Hematopoietic multipotent progenitor cell treated with erythropoietin and hydrocortisone succinate and interleukin-3 and kit ligand, for 15 days (in vitro differentiated cells): ENCODE measurements at regions not wholly inside any gene's neighbourhood (a gene's known extent, or its start where the extent isn't known, plus 50 kb on each side); places are given as distances from the start of the nearest gene placed in this dataset.
"Not testable (repeated sequence)": the region's sequence is repeated elsewhere in the genome, so short reads cannot be mapped to it uniquely, and the experiment has no call there.

ENCODE experiments used
- DNase-seq: peaks from one replicate; pipeline ENCODE4 v3.0.0-alpha.2; 2015; ENCODE audit warnings: low spot score

DNA sequence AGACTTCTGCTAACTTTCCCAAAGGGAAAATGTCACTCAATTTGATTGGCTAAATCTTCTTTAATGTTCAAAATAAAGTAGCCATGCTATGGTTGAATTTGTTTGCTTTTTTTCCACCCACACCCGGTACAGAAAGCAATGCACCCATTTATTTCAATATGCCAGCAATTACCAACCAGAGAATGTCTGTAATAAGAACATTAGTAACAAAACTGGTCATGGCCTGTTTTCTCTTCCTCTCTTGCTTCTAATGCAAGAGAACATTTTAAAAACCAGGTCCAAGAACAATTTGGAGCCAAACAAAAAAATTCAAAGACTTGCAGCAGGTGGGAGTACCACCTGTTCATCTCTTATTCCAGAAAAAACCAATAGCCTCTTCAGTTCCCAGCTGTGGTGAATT is 1108.8 kb upstream of the PCDH20 start:
- DNase-seq: no peak

DNA sequence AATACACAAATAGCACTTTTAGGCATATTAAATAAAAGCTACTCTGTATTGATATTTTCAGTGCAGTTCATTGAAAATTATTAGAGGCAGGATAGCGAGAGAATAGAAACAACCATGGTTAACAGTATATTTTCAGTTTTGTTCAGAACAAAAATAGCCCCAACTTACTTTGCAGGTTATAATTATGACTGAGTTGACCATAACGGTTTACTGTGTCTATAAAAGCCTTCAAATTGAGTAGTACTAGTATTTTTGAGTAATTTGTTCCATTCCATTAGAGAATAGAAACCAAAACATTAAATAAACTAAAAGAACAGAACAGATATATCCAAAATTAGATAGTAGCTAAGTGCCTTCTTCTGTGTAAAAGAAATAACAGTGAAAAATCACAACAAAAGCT is 1108.4 kb upstream of the PCDH20 start:
- no peak for DNase-seq

DNA sequence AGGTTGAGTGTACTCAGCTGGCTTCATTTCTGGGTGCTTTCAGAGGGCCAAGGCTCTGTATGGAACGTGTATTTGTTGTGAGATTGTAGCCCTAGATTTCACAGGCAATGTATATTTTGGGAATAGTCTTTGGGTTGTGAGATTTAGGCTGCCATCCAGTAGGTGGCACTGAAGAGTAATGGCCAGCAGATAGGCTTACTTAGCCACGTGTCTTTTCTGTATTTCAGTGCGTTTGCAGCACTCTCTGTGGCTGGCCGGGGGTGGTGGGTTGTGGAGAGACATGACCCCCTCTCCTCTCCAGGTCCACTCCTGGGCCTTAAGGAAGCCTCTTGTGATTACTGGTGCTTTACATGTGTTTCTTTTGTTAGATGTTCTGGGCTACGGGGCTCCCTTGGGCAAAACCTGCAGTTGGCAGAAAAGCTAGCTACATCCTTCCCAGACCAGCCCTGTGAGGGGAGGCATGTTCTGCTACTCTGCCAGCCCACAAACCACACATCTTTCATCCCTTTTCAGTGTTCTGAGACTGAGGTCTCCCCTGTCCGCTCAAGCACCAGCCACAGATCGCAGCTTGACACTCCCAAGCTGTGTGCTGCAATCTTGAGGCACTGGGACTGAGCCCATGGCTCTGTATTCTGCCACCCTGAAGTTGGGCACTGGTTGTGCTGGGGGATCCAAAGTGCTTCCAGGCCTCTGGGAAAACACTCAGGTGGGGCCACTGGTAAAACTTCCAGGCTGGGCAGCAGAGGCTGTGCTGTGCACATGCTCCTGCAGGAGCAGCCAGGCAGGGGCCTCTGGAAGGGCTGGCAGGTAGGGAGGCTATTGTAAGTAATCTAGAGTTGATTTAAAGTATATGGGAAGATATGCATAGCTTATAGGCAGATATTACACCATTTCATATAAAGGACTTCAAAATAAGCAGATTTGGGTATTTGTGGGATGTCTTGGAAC is 1096.8 kb upstream of the PCDH20 start:
- DNase-seq: no peak

DNA sequence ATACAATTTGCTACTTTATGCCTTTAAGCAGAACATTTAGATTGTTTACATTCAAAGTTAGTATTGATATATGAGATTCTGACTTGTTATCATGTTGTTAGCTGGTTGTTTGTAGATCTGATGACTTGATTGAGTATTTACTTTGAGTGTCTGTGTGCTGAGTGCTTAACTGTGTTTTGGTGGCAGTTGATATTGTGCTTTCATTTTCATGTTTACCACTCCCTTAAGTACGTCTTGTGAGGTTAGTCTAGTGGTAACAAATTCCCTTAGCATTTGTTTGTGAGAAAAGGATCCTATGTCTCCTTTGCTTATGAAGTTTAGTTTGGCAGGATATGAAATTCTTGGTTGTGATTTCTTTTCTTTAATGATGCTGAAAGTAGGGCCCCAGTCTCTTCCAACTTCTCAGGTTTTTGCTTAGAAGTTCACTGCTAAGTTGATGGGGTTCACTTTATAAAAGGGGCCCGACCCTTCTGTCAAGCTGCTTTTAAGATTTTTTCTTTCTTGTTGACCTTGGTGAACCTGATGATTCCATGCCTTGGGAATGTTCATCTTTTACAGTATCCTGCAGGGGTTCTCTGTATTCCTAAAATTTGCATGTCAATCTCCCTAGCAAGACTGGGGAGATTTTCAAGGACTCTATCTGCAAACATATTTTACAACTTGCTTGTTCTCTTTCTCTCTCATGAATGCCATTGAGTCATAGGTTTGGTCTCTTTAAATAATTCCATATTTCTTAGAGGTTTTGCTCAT is 1095.4 kb upstream of the PCDH20 start:
- DNase-seq: no peak

DNA sequence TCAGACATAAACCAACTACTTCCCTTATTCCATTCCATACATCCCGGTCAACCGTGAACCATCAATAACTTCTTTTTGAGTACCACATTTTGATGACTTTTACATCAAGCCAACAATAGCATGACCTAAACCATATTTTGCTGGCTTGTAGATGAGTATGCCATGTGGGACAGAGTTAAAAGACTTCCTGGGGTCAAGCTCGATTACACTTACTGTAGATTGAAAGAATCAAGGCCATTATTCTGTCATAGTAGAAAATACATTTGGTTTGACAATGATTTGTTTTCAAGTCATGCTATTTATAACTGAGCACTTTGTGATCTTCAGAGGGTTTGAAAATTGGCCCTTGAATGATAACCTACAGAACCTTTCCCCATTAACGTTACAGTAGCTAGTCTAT is 1086.9 kb upstream of the PCDH20 start:
- DNase-seq: no peak

DNA sequence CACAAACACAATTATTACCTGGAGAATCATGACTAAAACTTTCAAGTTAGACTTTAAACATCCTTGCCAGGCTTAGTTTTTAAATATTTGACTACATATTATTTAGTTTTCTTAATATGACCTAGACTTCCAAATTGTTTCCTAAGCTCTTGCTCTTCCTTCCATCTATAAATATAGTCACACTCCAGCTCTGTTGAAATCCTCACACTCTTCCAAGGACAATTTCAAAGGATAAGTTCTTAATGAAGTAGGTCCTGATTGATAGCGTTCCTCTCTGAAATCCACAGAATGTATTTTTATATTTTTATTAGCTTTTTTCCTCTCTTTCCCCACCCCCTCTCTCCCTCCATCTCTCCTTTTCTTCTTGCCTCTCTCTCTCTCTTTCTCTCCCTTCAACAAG is 1074.1 kb upstream of the PCDH20 start:
- no peak for DNase-seq

DNA sequence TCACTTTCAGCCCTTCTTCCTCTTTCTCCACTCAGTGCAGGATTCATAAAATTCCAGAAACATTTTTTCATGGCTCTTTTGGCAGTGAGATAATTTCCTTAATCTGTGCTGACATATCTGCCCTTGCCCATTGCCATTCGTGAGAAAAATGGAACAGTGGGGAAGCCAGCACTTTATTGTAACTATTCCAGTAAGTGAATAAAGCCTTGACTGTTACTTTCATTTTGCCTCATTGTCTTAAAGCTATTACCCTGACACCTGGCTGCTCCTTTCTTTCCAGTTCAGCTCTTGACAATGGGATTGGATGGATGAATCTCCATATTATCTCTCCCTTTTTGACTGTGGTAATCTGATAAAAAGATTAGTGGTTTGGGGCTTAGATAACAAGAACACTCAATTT is 1068.1 kb upstream of the PCDH20 start:
- DNase-seq: no peak

DNA sequence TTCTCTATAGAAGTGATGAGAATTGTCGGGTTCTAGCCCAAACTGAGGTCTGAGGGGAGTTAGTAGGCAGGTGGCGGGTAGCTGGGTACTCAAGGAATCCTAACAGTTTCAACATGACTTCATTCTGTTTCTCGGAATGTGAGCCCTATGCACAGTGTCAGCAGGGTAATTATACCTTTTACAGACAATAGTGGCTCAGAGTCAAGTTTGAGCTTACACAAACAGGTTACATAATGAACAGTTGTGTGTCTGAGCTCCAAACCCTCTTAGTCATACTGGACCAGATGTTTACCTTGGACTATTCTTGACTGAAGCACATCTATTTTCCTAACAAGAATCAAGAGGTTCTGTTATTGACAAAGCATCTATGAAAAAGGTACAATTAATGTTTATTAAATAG is 1066.7 kb upstream of the PCDH20 start:
- no peak for DNase-seq

DNA sequence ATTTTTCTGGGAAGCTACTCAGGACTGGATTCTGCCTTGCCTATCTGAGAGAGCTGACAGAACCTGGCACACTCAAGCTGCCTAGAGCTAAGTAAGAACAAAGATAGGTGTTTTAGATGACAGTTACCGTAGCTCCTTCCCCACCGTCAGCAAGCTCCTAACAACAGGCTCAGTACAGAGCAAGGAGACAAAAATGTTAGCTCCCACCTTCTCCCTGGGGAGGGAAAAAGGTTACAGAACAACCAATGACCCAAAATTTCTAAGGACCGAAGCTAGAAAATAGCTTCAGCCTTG is 1058.2 kb upstream of the PCDH20 start:
- no peak for DNase-seq

DNA sequence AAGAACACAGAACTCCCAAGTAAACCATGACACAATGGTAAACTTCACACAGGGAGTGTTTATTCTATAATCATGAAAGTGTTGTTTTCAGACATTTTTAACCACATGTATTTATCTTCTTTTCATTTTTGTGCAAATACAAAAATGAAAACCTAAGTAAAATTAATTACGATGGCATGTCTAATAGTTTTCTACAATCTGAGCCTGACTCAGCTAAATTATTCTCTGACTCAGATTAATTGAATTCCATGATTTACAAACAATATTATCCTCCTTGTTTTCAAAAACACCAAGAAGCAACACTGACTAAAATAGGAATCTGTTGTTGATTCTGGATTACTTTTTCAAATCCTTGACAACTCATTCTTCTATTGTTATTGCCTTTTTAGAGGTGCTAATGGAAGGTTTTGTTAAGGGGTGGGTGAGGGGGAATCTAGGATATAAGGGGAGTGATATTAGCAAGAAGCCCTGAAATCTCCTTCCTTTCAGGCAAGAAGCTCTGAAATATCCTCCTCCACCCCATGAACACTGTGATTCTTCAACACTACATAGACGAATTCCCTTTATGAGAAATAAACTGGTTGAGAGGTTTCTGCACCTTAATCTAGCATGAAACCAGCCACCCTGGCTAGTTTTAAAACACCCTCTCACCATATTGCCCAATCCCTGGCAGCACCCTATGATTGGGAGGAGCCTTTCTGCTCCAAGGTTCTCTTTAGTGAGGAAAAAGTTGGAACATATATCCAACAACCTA is 1057.7 kb upstream of the PCDH20 start:
- DNase-seq: no peak

DNA sequence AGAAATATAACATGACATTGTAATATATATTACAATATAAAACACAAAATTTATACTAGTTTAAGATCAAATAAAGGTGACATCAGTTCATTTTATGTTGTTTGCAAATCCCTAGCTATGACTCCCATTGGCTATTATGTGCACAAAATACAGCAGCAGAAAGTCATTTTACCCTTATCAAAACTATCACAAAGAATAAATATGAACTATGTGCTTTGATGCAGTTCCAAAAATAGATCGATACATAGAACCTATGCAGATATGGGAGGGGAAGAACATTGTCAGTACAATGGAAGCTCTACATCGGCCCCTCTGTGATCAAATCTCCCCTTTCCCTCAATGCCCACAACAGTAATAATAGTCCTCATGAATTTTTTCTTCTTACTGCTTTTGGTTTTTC is 1038.1 kb upstream of the PCDH20 start:
- no peak for DNase-seq

DNA sequence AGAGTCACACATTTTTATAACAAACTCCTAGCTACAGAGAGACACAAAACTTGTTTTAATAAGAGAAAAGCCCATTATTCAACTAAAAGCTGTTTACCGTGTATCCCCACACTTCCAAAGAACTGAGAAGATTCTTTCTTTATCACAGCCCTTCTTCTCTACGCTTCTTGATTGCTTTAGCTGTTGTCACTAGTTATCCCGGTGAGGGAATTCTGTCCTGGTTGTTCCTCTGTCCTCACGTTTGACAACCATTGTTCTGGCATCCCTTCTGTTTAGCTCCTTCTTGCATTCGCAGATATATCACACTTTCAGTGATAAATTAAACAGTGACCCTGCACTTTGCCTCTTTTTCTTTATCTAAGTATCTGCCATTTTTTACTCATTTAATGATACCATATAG is 1035.1 kb upstream of the PCDH20 start:
- DNase-seq: no peak

DNA sequence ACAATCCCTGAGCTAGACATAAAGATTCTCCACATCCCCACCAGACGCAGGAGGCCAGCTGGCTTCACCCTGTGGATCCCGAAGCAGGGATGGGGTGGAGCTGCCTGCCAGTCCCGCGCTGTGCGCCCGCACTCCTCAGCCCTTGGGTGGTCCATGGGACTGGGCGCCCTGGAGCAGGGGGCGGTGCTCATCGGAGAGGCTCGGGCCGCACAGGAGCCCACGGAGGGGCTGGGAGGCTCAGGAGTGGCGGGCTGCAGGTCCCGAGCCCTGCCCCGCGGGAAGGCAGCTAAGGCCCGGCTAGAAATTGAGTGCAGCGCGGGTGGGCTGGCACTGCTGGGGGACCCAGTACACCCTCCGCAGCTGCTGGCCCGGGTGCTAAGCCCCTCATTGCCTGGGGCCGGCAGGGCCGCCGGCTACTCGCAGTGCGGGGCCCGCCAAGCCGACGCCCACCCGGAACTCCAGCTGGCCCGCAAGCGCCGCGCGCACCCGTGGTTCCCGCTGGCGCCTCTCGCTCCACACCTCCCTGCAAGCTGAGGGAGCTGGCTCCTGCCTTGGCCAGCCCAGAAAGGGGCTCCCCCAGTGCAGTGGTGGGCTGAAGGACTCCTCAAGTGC is 1032.2 kb upstream of the PCDH20 start:
- DNase-seq: not testable (repeated sequence)

DNA sequence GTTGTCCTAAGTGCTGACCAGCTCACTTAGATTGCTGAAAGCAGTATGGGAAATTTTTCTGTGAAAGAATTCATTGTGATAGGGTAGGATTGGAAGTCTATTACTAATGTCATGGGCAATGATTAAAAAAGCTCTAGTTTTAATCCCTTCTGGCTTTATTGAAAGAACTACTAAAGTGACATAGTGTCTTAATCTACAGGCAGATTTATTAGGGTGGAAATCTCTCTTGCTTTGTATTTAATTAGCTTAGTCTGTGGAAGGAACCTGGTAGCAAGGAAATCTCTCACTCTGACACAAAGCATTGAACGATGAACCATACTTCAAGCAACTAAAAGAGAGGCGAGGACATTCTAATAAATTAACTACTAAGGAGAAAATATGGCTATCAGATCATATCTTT is 1029.2 kb upstream of the PCDH20 start:
- DNase-seq: no peak

DNA sequence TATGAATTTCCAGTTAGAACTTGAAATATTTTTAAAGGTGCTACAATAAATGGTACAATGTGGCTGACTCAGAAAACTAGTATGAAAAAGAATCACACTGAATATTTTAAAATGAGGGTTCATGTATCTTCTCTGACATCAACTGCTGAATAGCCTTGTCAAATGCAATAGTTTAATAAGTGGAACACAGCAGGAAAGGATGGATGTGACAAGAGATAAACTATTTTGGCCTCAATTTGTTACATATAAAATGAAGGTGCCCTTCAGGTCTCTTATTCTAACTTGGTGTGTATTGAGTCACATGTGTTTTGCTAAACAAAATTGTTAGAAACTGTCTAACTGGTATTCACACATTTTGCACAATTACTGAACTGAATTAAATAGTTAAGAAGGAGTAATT is 1018.4 kb upstream of the PCDH20 start:
- DNase-seq: no peak

DNA sequence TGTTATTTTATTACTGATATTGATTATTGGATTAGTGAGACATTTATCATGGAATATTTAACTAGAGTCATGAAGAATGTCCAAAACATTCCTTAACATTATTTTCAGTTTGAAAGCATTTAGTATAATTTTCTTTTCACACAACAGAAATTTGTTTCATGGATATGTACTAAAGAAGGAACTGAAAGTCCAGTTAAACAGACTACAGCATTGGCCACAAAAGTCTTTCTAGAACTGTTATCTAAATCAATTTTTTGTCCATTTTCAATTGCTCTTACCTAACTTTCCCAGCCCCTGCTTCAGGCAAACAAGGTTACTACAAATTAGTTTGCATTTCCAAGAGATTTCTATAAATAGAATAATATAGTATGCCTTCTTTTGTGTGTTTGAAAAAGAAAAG is 1018.0 kb upstream of the PCDH20 start:
- no peak for DNase-seq

DNA sequence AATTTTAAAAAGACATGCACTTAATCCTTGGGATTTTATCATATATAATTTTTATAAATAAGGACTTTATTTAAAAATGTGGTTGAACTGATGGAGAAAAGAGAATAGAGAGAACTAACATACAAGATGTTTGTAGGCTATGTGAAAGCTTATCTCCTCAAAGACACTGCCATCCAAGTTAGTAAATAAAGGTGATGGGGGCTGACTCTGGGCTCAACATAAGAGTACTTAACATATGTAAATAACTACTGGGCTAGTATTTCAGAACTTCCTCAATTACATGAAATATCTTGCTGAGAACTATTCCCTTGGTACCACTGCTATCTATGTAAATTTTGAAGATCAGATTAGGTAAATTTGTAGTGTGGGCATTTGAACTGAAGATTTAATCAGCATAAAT is 1017.3 kb upstream of the PCDH20 start:
- DNase-seq: no peak

DNA sequence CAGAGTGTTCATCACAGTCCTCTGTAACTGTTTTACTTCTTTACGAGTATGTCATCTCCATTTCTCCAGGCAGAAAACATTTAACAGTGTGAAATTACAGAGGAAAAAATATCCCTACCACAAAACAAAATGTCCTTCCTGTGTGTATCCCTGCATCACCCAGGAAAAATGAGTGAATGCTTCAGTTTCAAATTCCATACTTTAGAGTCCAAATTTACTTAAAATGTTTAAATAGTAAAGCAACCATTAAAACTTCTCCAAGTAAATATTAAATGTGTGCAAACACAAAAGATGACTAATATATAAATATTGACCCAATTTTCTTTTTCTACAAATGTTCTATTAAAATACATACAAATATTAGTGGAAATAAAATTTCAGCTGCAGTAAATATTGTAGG is 1016.6 kb upstream of the PCDH20 start:
- no peak for DNase-seq

DNA sequence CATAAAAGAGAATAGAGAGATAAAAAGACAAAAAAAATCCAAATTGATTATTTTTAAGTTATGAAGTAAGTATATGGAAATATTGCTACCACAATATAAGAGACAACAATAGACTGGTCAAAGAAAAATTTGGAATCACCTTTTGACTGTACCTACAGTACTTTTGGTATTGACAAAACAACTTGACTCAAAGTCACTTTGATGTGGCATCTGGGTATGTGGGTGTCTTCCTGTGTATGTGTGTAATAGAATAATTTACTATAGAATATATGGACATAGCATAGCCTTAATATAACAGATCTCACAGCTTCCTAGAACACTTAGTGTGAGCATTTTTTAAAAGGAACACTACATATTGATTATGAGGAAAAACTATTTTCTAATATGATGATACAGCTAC is 1016.2 kb upstream of the PCDH20 start:
- DNase-seq: no peak

DNA sequence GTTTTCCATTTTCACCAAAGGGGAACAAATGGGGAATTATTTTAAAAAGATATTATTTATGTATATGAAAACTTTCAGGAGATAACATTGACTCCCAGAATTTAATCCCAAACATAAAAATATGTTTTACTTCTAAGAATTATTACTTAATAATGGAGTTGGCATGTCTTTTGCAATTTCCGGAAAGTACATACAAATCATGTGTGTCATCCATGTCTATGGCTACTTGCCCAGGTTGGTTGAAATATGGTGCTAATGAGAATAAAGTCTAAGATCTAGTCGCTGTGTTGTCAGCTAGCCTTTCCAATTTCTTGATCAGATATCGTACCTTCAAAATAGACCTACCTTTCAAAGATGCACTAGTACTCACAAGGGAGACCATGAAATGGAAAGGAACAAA is 1003.2 kb upstream of the PCDH20 start:
- no peak for DNase-seq

DNA sequence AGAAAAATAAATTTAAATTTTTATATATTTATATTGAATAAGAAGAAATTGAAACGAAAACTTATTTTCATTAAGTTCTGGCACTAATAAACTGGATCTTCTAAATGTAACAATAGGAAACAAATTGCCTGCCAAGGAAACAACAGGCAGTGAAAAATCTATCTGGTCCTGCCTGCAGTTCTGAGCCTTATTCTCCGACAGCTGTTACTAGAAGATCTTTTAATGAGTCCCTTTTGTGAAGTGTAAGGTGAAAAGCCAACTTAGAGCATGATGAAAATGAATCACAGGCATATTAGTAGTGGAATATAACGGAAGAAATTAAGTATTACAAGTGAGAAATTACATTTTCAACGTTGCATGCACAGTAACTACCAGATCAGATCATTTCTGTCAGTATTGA is 1002.7 kb upstream of the PCDH20 start:
- DNase-seq: no peak

DNA sequence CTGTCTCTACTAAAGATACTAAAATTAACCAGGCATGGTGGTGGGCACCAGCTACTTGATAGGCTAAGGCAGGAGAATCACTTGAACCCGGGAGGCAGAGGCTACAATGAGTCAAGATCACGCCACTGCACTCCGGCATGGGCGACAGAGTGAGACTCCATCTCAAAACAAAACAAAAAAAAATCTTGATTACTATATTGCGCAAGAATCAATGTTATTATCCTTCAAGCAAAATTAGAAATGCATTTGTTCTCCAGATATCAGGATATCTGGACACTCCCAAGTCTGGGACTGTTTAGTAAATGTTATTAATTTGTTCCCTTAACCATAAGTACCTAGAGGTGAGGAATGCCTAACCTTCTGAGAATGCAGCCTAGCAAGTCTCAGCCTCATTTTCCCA is 992.2 kb upstream of the PCDH20 start:
- no peak for DNase-seq

DNA sequence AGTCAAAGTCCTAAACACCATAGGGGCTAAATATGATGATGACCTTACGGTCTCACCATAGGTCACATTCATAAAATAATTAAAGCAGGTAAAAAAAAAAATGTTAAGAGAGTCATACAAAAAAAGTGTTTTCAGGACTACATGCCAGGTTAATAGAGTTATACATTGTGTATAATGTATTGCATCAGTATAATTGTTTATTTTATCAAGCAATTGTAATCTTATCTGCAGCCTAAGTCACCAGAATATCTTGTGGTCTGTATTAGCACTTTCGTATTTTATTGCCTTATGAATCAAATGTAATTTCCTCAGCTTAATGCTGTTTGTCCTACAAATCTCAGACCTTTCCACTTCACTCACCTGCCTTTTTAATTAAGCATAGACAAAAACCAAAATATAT is 972.9 kb upstream of the PCDH20 start:
- no peak for DNase-seq
